ENCODE measurements at regions not wholly inside any gene's neighbourhood (a gene's known extent, or its start where the extent isn't known, plus 50 kb on each side); places are given as distances from the start of the nearest gene placed in this dataset.
"Not testable (repeated sequence)": the region's sequence is repeated elsewhere in the genome, so short reads cannot be mapped to it uniquely, and the experiment has no call there.

DNA sequence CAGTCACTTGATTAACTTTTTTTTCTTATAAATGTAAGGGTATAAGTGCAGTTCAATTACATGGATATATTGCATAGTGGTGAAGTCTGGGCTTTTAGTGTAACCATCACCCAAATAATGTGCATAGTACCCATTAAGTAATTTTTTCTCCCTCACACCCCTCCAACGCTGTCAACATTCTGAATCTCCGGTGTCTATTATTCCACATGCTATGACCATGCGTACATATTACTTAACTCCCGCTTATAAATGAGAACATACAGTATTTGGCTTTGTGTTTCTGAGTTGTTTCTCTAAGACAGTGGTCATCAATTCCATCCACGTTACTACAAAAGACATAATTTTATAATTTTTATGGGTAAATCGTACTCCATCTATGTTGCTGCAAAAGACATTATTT is 1191.1 kb downstream of the NCAM2 start:
- no peak for DNase-seq

GRCh38 chr21:22191581-22191980 is 1193.4 kb downstream of the NCAM2 start:
- no peak for DNase-seq

GRCh38 chr21:22192766-22193165 is 1194.6 kb downstream of the NCAM2 start:
- DNase-seq: no peak

DNA sequence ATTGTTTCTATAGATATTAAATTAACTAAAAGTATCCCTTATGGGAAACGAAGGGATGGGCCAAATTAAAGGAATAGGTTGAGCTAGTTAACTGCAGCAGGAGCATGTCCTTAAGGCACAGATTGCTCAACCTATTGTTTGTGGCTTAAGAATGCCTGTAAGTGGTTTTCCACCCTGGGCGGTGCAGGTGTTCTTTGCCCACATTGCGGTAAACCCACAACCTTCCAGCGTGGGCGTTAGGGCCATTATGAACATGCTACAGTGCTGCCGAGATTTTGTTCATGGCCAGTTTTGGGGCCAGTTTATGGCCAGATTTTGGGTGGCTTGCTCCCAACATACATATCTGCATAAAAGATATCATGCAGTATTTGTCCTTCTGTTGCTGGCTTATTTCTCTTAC is 1196.8 kb downstream of the NCAM2 start:
- DNase-seq: not testable (repeated sequence)

DNA sequence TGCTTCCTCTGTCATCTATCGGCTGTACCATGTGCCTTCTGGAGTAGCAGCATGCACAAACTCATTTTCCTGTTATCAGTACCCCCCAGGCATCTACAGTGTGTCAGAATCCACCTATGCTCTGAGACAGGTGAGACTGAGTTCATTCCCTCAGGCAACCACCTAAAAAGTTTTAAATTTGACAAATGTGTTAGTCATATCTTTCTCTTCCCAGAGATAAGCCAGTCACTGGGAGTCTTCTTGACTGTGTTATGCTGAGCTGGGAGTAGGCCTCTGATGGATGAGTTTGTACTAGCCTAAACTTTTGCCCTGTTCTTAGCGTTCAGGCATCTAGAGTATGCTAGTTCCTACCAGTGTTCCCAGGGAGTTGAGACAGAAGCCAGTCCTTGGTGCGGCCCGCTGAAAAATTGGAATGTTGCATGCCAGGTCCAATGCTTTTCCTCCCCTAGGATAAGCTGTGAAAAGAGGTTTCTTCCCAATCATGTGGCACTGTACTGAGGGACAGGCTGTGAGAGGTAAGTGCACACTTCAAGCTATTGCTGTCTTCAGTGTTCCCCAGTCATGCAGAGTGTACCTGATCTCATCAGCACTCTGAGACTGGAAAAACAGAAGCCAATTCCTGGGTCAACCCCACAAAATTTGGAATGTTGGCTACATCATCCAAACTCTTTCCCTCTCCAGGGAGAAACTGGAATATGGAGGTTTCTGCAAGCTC is 1202.3 kb downstream of the NCAM2 start:
- no peak for DNase-seq

GRCh38 chr21:22201126-22201525 is 1202.9 kb downstream of the NCAM2 start:
- no peak for DNase-seq

- DNase-seq: no peak
These were observed 1203.5 kb downstream of the NCAM2 start for GRCh38 chr21:22201669-22202068.

DNA sequence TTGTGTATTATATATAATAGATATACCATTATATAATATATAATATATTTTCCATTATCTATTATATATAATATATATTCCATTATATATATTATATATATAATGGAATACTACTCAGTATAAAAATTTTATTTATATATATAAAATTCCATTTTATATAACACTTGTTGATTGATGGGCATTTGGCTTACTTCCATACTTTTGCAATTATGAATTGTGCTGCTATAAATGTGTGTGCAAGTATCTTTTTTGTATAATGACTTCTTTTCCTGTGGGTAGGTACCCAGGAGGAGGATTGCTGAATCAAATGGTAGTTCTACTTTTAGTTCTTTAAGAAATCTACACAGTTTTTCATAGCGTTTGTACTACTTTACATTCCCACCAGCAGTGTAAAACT is 1211.1 kb downstream of the NCAM2 start:
- DNase-seq: no peak

DNA sequence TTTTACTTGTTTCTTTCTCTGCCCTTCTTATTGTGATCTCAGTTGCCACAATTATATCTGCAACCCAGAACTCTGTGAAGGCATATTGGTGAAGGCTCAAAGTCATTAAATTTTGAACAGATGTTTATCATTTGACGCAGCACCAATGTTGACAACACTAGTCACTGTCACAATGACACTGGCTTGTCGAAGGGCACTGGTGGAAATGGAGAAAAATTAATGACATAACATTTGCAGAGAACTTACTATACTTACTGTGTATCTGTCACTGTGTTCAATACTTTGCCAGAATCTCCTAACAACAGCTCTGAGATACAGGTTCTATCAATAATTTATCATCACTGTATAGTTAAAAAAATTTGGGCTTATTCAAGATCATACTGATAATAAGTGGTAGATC is 1213.7 kb downstream of the NCAM2 start:
- DNase-seq: no peak

DNA sequence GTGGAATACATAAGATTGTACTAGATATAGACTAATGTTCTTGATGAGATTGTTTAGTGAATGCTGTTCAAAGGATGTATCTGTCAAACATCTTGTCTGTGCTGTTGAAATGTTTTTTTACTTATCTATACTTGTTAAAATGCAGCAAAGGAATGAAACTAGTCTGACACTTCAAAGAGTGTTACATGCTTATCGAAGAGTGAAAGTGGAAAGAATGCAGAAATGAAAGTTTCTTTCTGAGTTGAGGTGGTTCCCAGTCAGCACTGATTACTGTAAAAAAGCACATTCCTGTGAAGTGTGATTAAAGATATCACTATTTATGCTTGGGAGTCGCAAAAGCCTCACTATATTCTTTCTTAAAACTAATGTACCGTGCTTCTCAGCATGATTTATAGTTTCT is 1225.2 kb downstream of the NCAM2 start:
- no peak for DNase-seq

GRCh38 chr21:22224261-22224660 is 1226.1 kb downstream of the NCAM2 start:
- no peak for DNase-seq

DNA sequence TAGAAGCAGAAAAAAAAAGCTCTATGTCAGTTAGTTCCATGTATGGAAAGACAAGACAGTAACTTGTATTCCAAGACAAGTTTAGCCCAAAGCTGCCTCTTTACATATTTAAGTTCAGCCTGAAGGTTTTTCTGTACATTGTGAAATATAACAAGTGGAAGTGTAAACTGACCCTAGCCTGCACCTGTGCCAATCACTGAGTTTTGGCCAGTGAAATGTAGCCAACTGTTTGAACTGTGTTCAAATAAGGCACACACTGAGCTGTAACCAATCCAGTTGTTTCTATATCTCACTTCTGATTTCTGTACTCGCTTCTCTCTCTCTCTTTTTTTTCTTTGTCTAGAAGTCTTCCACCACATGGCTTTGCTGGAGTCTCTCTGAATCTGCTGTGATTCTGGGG is 1227.1 kb downstream of the NCAM2 start:
- DNase-seq: no peak

DNA sequence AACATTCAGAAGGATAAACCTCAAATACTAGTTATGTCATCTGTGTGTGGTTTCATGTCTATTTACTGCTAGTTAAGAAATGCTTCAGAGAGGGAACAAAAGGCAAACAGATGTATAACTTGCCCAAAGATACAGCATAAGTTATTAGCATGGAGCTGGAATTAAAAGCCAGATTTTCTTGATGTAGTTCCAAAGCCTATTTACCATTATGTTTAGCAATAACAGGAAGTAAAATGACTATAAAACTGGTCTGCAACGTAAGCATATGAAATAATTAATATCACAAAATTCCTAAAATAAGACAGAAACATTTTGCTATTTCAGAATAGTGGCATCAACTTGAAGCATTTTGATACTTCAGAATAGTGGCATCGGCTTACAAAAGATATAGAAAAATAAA is 1232.8 kb downstream of the NCAM2 start:
- no peak for DNase-seq

GRCh38 chr21:22235866-22236590 is 1237.8 kb downstream of the NCAM2 start:
- no peak for DNase-seq

DNA sequence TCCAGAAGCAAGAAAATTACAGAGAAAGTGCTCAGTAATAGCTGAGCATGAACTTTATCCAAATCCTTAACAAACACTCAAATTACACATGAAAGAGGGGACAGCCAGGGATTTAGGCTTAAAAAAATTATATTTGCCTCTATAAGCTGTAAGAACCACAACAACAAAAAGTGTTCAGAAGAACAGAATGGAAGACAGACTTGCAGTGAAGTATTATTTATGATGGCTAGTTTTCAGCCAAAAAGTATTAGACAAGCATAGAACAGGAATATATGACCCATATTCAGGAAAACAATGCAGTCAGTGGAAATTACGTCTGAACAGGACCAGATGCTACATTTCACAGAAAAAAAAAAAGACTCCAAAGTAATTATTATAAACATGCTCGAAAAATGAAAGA is 1246.3 kb downstream of the NCAM2 start:
- DNase-seq: no peak

DNA sequence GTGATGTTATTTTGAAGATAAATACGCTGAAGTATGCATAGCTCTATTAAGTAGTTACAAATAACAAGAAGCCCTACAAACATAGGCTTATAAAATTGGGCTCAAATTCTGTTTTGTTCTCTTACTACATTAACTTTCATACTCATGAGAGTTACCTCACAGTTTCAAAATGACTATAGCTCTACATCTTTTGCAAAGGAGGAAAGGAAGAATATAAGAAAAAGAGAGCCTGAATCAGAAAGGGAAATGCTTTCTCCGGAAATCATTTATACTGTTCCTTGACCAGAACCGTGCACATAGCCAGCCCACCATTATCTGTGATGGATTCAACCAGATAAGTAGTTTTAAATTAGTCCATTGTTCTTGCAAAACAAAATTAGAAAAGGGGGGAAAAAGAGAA is 1252.1 kb downstream of the NCAM2 start:
- DNase-seq: no peak

DNA sequence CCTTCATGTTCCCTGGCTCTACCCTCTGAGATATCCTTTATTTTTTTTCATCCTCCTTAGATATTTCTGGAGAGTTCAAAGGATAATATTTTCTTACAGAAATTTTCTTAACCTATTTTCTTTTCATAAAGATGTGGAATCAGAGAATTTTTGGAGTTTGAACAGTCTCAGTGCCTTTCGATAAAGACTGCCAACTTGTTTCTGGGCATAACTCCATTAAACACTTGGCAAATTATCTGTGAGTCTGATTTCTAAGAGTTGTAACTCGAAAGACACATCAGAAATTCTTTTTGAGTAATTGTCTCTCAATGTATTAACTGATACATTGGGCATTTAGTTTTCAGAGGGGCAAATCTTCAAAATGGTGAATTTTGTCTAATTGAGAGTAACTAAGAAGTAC is 1255.6 kb downstream of the NCAM2 start:
- DNase-seq: no peak

DNA sequence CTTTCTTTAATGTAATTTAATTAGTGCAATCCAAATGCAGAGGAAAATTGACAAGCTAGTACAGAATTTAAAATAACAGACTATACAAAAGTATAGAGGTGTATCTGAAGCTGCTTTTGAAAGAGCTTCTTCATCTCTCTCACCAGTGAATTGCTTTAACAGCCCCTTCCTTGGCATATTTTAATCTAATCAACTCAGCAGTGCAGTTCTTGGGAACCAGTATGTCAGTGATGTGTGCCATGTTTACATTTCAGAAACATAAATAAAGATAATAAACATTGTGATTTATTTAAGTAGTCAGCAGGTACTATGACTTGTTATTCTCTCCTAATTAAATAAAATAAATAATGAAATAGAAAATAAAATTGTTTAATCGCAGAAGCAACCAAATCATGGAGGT is 1260.6 kb downstream of the NCAM2 start:
- no peak for DNase-seq

- no peak for DNase-seq
These were observed 1262.1 kb downstream of the NCAM2 start for GRCh38 chr21:22260274-22260673.

GRCh38 chr21:22263890-22264289 is 1265.7 kb downstream of the NCAM2 start:
- no peak for DNase-seq

DNA sequence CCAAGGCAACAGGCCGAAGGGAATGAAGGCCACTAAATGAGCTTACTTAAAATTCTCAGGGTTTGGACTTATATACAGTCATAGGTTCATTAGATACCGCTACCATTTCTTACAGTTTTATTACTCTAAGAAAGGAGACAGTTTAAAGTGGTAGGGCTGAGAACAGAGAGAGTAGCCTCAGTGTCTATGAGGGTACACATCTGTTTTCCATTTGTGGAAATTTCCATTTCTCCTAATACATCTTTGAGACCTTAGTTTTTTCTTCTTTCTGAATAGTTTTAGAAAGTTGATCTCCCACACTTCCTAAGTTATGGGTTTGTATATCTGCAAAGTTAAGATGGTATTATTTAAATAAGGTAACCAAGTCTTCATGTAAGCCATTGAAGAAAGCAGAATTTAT is 1279.1 kb downstream of the NCAM2 start:
- no peak for DNase-seq

GRCh38 chr21:22278366-22278765 is 1280.2 kb downstream of the NCAM2 start:
- DNase-seq: no peak

DNA sequence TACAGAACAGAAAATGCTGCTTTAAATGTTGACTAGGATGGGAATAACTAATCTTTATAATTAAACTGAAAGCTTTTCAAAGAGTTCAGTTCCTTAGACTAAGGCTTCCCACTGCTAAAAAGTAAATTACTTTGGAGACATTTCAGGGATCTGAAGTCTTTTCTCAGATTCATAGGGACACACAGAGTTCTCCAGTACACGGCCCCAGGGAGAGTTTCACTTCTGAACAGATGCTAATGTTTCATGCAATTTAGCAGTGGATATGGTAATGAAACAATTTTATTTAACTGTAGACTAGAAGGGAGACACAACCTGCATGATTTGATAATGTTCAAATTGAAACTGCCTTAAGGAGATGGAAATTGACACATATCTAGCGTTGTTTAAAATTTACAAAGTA is 1282.6 kb downstream of the NCAM2 start:
- DNase-seq: no peak

DNA sequence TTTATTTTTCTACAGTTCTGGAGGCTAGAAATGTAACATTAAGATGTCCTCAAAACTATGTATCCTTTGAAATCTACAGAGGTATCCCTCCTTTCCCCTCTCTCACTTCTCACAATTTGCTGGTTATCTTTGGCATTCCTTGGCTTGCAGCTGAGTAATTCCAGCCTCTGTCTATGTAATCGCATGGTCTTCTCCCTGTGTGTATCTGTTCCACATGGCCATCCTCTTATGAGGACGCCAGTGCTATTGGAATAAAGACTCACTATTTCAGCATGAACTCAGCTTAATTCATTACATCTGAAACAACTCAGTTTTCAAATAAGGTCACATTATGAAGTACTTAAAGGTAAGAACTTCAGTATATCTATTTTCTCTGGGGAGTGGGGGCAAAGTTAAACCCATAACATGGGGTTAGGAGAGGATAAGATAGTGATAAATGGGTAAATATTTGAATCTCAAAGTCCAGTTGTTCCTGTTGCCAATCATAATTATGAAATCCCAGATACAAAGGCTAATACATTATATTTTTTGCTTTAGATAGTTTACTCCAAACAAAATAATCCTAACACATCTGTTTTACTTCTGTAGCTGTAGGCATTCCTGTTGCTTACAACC is 1290.8 kb downstream of the NCAM2 start:
- no peak for DNase-seq

Data from C1 segment of cervical spinal cord (tissue), 14 donors.